AG10803 (cell line): ENCODE measurements at regions not wholly inside any gene's neighbourhood (a gene's known extent, or its start where the extent isn't known, plus 50 kb on each side); places are given as distances from the start of the nearest gene placed in this dataset.

ENCODE experiments used
- DNase-seq: peaks from one replicate; pipeline ENCODE4 v3.0.0; 2010; ENCODE audit warnings: low read depth
- H3K4me3 ChIP-seq: 2 replicates; pipeline ENCODE4 v1.5.1; 2011; ENCODE audit warnings: mild to moderate bottlenecking, low read length, control low read depth
- CTCF ChIP-seq: conservative IDR thresholded peaks from 2 replicates; pipeline ENCODE4 v1.5.1; 2011; ENCODE audit warnings: mild to moderate bottlenecking, low read length, control low read depth, inconsistent platforms

GRCh38 chr6:156464100-156464878, 312.9 kb upstream of the ARID1B start:
- no peak overlapping the region for H3K4me3 ChIP-seq
- TF ChIP-seq CTCF = no peak
- DNase-seq = no peak

- no peak for TF ChIP-seq CTCF
- DNase-seq = no peak
- H3K4me3 ChIP-seq = no peak overlapping the region
Observed at GRCh38 chr6:156461647-156462046, 315.5 kb upstream of the ARID1B start.

- H3K4me3 ChIP-seq = no peak overlapping the region
- no peak for TF ChIP-seq CTCF
- no peak for DNase-seq
Observed at GRCh38 chr6:156457601-156458000, 319.6 kb upstream of the ARID1B start.

GRCh38 chr6:156455847-156456246, 321.3 kb upstream of the ARID1B start:
- no peak for DNase-seq
- H3K4me3 ChIP-seq = no peak overlapping the region
- TF ChIP-seq CTCF = no peak

GRCh38 chr6:156454867-156455266, 322.3 kb upstream of the ARID1B start:
- no peak for TF ChIP-seq CTCF
- no peak for DNase-seq
- H3K4me3 ChIP-seq = no peak overlapping the region

- no peak overlapping the region for H3K4me3 ChIP-seq
- DNase-seq = no peak
- no peak for TF ChIP-seq CTCF
Observed at GRCh38 chr6:156451726-156452125, 325.5 kb upstream of the ARID1B start.

GRCh38 chr6:156451088-156451487, 326.1 kb upstream of the ARID1B start:
- DNase-seq = no peak
- H3K4me3 ChIP-seq = no peak overlapping the region
- no peak for TF ChIP-seq CTCF
